GM21576 (cell line): ENCODE measurements at regions not wholly inside any gene's neighbourhood (a gene's known extent, or its start where the extent isn't known, plus 50 kb on each side); places are given as distances from the start of the nearest gene placed in this dataset.
"Not testable (repeated sequence)": the region's sequence is repeated elsewhere in the genome, so short reads cannot be mapped to it uniquely, and the experiment has no call there.

Experiments used
- ATAC-seq: cut with Tn5 transposase; IDR thresholded peaks from one replicate; pipeline ENCODE4 v1.9.1; 2021; ENCODE audit warnings: mild to moderate bottlenecking, moderate library complexity; ENCODE audit not compliant: unreplicated experiment

DNA sequence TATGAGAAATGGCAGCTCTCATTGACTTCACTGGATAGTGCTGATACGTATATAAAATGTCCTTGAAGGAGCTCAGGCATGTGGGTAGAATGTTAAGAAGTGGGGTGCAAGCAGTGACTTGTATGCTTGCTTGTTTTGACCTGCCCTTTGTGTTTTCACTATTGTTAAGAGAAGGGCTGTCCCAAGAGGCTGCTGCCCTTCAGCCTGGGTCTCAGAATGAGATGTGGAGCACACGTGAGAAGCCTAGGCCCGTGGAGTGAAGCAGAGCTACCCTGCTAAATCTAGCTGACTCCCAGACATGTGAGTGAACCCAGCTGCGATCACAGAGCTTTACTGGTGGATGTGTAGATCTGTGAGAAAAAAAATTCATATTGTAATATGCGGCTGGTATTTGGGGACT lies 305.3 kb upstream of the RGS17 start:
- ATAC-seq, result no peak

DNA sequence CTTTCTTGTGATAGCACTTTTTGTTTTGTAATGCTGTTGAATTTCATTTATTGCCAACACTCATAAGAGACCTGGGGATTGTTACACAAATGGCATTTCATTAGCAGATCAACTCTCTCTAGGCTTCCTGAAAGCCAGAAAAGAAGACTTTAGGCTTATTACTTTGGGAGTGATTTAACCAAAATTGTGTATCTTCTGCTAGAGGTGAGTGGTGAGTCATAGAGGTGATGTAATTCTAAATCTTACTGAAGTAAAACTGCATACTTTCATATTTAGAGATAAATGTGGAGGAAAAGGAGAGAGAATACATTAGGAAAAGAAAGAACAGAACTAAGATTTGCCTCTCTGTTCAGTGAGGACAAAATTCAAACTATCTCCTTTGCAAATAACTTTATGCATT lies 304.7 kb upstream of the RGS17 start:
- no peak for ATAC-seq

DNA sequence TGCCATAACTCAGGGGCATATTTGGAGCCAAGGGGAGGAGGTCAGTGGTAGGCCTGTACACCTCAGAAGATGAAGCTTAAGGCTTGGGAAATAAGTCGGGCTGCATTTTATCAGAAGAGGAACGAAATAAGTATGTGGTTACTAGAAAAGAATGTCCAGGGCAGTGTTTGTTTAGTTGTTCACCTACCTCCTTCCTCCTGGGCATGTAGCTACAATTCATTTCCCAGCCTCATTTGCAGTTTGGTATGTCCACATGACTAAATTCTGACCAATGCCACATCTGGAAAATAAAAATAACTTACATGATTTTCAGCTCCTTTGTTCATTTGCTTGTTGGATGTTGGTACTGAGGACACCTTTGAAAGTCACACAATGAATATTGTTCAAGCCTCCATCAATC lies 294.5 kb upstream of the RGS17 start:
- ATAC-seq, result no peak

DNA sequence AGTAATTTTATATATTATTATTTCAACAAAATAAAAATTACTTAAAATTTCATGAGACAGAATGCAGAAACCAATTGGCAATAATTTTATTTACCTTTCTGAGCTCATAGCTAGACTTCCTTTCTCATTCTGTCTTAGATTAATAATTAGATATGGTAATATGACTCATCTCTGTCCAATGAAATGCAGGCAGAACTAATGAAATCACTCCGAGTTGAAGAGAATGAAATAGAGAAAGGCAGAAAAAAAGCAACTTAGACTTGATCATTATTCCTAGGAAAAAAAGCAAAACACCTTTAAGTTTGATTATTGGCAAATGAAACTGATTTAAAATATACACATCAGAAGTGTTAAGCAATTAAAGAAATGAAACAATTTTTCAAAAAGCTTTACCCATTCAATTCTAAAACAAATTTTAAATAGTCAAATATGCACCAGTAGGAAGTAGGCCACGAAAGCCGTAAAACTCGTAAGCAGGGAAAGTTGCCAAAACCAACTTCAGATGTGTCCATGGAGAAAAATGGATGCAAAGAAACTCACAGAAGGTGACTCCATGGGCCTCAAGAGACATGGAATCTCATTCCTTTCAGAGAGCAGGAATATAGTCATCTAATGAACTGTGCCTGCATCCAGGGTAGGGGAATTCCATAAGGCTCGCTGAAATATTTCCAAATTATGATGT lies 293.8 kb upstream of the RGS17 start:
- no peak for ATAC-seq

DNA sequence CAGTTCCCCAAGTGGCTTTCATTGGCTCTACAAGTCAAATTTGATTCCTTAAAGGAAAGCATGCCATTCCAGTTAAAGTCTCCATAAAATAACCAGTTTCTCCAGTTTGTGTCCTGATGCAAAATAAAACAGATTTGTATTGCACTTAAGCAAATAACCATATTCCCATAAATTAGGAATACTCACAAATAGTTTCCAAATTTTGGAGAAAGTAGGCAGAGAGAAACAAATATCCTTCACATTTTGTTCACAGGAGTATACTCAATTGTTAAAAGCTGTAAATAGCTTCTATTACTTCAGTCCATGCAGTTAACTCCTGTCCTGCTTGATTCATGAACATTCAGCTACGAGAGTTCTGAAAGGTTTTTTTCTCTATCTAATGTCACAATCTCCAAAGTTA lies 281.4 kb upstream of the RGS17 start:
- ATAC-seq, result no peak

DNA sequence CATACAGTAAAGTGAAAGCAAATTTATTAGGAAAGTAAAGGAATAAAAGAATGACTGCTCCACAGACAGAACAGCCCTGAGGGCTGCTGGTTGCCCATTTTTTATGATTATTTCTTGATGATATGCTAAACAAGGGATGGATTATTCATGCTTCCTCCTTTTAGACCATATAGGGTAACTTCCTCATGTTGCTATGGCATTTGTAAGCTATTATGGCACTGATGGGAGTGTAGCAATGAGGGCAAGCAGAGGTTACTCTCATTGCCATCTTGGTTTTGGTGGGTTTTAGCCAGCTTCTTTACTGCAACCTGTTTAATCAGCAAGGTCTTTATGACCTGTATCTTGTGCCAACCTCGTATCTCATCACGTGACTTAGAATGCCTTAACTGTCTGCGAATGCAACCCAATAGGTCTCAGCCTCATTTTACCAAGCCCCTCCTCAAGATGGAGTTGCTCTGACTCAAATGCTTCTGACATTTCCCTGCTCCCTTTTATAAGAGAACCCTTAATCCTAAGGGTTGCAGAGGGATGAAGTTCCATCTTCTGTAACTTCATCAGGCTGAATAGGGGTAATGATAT lies 280.1 kb upstream of the RGS17 start:
- no peak for ATAC-seq

DNA sequence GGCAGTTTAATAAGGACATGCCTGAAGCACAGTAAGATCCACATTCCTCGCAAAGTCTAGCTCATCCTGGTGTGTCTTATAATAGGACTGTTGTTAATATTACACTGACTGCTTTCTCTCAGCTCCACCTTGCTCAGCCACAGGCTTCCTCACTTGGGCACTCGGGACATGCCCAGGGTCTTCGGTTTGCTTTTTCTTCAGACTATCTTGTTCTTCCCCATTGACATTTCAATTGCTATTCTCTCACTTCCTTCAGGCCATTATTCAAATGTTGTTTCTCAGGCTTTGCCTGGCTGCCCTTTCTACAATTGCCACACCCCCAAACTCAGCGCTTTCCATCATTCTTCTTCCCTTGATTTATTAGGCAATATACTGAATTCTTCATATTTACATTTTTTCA lies 274.8 kb upstream of the RGS17 start:
- no peak for ATAC-seq

DNA sequence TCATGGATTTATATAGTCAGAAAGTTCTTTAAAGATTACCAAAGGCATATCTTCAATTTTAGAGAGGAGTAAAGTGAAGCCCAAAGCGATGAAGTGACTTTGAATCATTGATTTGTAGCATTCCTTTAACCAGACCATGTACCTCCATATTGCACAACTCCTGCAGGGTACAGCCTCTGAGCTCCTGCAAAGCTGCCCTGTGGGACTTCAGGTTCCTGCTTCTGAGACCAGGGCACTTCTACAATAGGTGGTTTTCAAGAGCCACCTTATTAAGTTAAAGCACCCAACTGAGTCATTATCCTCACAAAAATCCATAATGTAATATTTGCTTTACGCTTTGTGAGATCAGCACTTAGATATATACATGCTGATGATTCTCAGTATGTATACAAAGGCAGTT lies 270.7 kb upstream of the RGS17 start:
- no peak for ATAC-seq

DNA sequence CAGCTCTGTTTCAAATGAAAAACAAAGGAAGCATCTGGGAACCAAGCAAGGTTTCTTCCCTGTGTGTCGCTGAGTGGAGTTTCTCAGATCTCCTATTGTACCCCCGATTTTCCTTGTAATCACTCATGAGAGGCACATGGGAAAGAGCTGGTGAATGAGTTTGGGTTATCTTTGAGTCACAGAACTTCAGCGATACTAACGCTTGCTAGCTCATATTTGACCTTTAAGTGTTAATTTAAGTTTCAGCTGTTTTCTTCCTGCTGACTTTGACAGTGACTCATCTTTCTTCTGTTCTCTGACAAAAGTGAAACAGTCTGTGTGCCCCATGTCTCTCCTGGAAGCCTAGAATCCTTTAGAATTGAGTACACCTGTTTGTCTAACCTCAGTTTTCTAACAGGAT lies 261.1 kb upstream of the RGS17 start:
- no peak for ATAC-seq

DNA sequence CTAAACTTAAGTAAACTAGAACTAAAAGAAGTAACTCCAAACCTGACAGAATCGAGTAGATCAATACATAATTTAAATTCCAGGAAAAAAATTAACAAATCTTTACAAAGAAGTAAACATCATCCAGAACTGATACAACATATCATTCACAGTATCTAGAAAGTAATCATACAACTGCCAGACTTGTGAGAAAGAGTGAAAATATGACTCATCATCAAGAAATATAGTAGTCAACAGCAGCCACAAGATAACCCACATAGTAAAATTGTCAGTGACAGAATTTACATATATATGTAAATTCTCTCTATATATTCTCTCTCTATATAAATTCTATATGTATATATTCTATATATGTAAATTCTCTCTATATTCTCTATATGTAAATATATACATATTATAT lies 242.8 kb upstream of the RGS17 start:
- no peak for ATAC-seq

DNA sequence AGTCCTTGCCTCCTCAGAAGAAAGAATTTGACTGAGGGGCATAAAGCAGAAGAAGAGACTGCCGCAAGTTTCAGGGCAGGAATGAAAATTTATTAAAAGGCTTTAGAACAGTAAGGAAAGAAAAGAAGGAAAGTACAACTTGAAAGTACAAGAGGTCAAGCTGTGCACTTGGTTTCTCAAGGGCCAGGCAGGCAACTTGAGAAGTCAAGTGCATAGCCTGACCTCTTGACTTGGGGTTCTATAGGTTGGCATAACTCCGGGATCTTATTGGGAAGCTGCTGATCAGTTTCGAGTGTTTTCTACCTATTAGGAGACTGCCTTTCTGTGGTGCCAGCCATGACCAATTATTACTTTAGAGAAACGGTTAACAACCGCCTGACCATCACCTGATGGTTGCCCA lies 237.0 kb upstream of the RGS17 start:
- ATAC-seq, result no peak

DNA sequence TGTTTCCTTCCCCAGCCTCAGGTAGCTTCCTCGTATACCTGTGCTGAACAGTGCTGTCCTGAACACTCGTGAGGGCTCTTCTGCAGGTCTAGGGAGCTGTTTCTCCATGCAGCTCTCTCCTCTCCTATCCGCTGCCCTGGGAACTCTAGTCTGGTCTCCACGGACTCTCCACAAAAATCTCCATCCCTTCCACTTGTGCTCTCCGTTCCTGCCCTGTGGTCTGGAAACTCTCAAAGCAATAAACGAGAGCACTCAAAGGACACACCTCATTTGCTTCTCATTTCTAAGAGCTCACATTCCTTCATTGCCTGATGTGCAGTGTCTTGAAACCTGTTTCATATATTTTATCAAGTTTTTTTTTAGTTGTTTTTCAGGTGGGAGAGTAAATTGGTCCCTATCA lies 235.9 kb upstream of the RGS17 start:
- no peak for ATAC-seq

DNA sequence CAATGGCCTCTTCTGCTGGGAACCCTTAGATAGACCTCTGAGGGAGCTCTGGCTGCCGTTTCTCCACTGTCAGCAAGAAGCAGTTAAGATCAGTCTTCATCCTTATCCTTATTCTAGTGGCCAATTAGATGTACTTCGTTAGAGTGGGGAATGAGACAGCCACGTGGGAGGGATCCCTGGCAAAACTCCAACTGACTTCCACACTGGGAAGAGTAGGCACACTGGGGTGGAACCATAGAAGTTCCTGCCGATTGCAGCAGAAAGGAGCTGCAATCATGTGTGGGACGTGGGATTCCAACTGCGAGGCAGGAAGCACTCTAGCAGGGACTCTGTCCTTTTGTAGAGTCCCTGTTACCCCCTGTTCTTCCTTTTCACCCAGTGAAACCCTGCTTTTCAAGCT lies 226.3 kb upstream of the RGS17 start:
- no peak for ATAC-seq

DNA sequence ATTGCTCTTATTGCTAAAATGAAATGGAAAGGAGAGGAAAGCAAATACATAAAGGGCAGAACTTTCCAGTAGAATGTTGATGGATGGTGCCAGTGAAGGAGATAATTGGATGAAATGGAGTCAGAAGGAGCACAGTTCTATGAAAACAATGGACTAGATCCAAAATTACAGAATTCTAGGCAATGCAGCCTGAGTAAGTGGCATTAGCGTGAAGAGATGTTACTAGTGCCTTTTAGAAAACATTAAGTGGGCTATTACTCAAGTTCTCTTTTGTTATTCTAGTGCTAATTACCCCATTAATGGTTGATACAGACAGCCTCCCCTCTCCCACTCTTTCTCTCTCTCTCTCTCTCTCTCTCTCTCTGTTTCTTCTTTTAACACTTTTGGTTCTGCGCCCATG lies 209.5 kb upstream of the RGS17 start:
- no peak for ATAC-seq

DNA sequence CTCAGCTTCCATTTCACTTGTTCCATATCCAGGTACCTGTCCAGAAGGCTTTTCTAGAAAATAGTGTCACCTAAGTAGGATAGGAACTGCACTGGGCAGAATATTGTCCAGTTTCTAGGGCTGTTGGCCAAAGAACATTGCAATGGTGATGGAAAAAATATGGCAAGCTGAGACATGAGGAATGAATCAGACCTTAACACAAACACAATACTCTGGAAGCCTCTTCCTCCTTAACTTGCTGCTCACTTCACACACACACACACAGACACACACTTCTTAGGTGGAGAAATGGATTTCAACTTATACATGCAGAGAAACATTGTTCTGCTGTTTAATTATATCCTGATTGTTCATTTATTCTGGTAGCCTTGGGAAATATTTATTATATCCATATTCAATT lies 203.0 kb upstream of the RGS17 start:
- ATAC-seq, result no peak

DNA sequence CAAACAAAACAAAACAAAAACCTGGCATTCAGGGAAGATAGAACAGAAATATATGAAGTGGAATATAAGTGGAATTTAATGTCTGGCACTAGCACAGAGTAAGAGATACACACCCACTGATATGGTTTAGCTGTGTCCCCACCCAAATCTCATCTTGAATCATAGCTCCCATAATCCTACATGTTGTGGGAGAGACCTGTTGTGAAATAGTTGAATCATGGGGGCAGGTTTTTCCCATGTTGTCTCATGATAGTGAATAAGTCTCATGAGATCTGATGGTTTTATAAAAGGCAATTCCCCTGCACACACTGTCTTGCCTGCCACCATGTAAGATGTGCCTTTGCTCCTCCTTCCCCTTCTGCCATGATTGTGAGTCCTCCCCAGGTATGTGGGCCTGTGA lies 200.1 kb upstream of the RGS17 start:
- ATAC-seq, result not testable (repeated sequence)

DNA sequence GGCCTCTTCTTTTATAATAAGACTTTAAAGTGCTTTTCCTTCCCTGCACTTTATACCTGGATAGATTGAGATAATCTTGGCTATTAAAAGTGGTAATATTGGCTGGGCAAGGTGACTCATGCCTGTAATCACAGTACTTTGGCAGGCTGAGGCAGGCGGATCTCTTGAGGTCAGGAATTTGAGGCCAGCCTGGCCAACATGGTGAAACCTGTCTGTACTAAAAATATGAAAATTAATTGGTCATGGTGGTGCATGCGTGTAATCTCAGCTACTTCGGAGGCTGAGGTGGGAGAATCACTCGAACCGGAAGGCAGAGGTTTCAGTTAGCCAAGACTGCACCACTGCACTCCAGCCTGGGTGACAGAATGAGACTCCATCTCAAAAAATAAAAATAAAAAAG lies 197.1 kb upstream of the RGS17 start:
- ATAC-seq, result no peak

DNA sequence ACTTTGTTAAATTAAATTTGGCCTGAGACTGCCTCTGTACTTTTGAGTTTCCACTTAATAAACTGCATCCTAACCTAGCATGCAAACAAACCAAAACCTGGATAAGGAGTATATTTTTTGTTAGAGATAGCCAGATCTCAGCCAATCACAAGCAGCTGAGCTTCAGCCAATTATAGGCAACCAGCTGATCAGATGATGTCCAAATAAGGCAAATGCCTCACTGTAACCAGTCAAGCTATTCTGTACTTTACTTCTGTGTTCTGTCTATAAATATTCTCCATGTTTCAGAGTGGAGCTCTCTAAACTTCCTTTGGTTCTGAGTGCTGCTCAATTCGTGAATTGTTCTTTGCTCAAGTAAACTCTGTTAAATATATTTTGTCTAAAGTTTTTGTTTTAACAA lies 194.6 kb upstream of the RGS17 start:
- no peak for ATAC-seq

DNA sequence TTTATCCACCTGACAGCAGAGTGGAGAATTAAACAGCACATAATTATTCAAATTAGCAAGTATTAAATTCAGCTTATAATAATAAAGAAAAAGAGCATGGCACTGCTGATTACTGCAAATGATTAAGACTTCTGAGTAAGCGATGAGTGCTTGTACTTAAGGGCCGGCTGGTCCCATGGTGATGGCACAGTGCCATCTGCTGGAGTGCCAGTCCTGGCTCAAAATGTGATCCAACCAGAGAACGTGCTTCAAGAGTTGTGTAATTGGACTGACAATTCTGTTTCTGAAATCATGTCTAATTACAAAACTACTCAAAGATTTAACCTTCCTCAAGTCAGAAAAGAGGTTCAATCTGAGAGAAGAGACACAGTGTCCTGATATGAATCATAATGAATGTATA lies 181.6 kb upstream of the RGS17 start:
- ATAC-seq, result peak; percentile 78

DNA sequence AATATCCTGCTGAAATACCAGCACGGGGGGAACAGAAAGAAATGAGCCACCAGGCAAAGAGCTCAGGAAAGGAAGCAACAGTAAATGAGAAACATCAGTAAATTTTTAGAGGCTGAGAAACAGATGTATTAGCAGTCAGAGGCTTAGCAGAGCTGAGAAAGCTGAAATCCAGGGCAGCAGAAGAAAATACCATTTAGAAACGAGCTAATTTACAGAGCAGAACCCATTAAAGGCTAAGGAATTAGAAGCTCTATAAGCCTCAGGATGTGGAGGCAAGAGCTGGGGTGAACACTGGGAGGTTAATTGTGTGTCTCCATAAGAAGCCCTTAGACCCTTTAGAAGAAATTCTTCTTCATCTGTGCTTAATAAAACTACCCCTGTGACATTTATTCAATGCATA lies 178.6 kb upstream of the RGS17 start:
- ATAC-seq, result no peak

DNA sequence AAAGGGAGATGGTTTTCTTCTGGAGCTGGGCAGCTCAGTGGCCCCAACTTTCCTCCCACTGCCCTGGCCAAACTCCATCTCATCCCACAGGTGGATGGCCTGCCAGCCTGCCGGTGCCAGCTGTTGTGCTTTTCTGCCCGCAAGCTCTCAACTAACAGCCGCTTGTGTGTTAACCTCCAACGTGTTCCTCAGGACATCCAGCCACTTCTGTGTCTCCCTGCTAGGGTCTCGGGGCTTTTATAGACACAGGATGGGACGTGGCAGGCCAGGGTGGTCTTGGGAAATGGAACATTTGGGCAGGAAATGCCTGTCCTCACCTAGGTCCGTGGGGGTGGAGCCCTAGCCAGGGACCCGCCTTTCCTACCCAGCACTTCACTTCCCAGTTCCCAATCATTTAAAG lies 171.1 kb upstream of the RGS17 start:
- no peak for ATAC-seq

DNA sequence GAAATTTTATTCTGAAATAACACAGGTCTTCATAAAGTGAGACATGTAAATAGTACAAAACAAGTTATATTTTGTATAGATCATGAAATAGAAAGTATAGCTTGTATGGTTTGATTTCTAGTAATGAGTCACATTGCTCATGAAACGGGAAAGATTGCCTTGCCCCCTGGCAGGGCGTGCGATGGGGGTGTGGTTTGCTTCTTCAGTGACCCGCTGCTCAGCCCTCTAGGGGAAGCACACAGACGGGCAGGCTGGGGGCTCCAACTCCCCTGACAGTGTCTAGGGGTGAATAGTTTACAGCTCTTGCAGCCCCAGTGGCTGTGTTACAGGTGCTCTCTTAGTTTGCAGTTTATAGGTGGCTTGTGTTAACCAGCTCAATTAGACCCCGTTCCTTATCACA lies 170.5 kb upstream of the RGS17 start:
- ATAC-seq, result peak; percentile 68

DNA sequence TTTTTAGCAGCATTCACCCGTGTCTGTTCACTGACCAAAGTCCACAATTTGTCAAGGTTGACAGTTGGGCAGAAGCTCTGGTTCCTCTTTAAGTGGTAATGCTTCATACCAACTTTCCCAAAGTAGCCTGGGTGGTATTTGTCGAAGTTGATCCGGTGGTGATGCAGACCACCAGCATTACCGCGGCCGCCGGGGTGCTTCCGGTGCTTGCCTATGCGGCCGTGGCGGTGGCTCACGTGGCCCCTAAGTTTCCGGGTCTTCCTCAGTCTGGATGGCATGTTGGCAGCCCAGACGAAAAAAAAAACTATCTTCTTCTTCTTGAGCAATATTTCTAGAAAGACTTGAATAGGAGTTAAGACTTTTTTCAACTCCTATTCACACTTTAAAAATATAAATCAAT lies 151.4 kb upstream of the RGS17 start:
- ATAC-seq, result not testable (repeated sequence)
